Duodenal mucosa (tissue), 2 donors: ENCODE measurements at regions not wholly inside any gene's neighbourhood (a gene's known extent, or its start where the extent isn't known, plus 50 kb on each side); places are given as distances from the start of the nearest gene placed in this dataset.

Experiments used
- H3K27ac ChIP-seq: one replicate; pipeline ENCODE4 v1.7.0; 2013; ENCODE audit warnings: low read depth, low read length
- H3K27me3 ChIP-seq, 2 donors: one replicate each; pipeline ENCODE4 v1.7.0; 2013; ENCODE audit warnings: low read length in 2 of 2, control low read depth in 1 of 2; ENCODE audit not compliant: insufficient read depth in 2 of 2, control insufficient read depth in 1 of 2
- H3K36me3 ChIP-seq, 2 donors: one replicate each; pipeline ENCODE4 v1.7.0; 2013; ENCODE audit warnings: low read length in 2 of 2, control low read depth in 1 of 2; ENCODE audit not compliant: insufficient read depth in 2 of 2, control insufficient read depth in 1 of 2
- H3K4me1 ChIP-seq, 2 donors: one replicate each; pipeline ENCODE4 v1.7.0; 2013; ENCODE audit warnings: low read length in 2 of 2, control low read depth in 1 of 2; ENCODE audit not compliant: insufficient read depth in 2 of 2, control insufficient read depth in 1 of 2
- H3K4me3 ChIP-seq, 2 donors: one replicate each; pipeline ENCODE4 v1.7.0; 2013; ENCODE audit warnings: low read length in 2 of 2, low read depth in 1 of 2
- H3K9ac ChIP-seq, 2 donors: one replicate each; pipeline ENCODE4 v1.7.0; 2013; ENCODE audit warnings: low read length in 2 of 2, low read depth in 1 of 2
- H3K9me3 ChIP-seq, 2 donors: one replicate each; pipeline ENCODE4 v1.7.0; 2013; ENCODE audit warnings: low read length in 2 of 2, control low read depth in 1 of 2; ENCODE audit not compliant: control insufficient read depth in 1 of 2

DNA sequence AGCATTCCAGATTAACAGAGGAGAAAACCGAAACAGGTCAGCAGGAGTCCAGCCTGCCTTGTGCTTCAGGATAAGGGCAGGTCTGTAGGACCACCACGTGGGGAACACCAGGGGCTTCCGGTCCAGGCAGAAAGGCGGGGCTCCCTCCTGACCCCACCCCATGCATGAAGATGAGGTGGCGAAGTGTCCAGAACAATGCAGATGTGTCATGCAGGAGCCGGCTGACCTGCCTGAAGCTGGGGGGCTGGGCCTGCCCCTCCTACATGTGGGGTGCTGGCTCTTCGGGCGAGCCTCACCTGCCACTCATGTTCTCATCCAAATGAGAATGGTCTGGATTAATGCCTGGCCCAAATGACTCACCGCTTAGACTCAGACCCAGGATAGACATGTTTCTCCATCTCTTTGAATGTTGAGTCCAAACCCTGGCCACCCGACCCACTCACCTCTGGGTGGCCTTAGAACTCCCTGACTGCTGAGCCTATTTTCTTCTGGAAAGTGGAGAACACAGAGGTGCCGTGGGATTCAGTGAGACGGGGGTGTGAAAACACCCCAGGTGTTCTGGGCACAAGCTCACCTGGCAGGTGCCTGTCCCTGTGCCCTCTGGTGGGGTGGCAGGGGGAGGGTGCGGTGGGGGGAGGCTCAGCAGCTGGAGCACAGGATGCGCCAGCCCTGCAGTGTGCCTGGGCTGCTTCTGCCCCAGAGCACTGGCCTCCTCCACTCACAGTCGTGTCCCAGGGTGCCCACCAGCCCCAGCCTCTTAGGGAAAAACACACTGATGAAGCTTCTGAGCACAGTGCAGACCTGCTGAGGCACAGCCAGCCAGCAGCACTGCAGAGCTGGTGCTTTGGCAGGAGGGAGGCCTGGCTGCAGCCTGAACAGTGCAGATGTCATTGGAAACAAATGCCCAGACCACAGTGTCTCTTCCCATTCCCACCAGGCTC is 55.2 kb upstream of the GDF10 start:
- no peak overlapping the region for H3K4me3 ChIP-seq
- H3K9ac ChIP-seq = no peak overlapping the region
- H3K4me1 ChIP-seq = no peaks in the 10 kb centered on the region
- no peak overlapping the region for H3K27ac ChIP-seq
- no peaks in the 10 kb centered on the region for H3K9me3 ChIP-seq
- H3K36me3 ChIP-seq = no peaks in the 10 kb centered on the region
- no peaks in the 10 kb centered on the region for H3K27me3 ChIP-seq

DNA sequence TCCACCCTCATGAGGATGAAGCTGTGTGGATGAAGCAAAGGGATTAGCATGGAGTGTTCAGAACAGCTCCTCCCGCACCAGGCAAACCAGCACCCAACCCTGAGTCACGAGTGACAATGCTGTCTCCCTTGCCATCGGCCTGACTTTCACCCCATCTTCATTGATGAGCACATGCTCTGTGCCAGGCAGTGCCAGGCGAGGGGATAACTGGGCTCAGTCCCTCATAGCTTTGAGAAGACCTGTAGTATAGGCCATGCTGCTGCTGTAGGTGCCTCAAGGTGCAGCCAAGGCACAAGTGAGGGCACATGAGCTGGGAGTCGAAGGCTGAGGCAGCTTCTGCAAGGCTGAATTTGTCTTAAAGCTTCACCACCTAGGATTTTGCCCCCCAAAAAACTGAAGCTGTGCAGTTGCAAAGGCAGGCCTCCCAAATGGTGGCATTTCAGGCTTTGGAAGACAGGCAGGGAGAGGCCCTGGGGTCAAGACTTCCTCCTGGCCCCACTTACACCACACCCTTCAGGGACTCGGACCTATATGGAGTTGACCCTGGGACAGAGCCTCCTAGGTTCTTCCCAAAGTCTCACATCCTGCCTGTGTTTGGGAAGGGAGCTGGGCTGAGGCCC is 54.2 kb upstream of the GDF10 start:
- Histone ChIP-seq H3K4me3 (no peak overlapping the region), H3K36me3 (no peaks in the 10 kb centered on the region), H3K9ac (no peak overlapping the region), H3K9me3 (no peaks in the 10 kb centered on the region), H3K4me1 (no peaks in the 10 kb centered on the region), H3K27me3 (no peaks in the 10 kb centered on the region), H3K27ac (no peak overlapping the region)

DNA sequence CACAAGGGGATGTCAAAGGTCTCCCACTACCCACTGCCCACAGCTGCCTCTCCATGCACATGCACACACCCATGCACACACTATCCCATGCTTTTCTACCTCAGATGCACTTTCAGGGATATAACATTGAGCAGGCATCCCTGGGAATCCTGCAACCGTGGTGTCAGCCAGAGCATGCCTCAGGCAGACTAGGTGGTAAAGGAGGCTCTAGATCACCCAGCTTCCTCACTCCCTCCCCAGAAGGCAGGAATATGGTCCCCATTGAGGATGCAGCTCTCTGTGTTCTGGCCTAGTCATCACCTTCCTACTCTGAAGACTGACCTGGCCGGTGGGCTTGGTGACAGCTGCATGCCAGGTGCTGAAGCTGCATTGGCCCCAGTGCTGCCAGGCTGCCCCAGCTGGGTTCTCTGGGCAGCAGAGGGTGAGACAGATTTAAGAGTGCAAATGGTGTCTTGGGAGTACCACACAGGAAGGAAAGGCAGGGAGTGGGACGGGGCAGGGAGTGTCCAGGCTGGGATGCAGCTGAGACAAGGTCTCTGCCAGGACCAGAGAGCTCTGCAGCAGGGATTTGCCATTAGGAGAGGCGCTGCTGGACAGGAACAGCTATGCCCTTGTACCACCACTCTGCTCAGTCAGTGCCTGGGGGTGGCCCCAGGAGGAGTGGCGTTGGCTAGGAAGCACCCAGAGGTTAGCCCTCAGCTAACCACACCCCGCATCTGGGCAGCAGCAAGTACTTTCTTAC is 53.4 kb upstream of the GDF10 start:
- Histone ChIP-seq H3K9ac (no peak overlapping the region), H3K27me3 (no peaks in the 10 kb centered on the region), H3K36me3 (no peaks in the 10 kb centered on the region), H3K27ac (no peak overlapping the region), H3K4me1 (no peaks in the 10 kb centered on the region), H3K4me3 (no peak overlapping the region), H3K9me3 (no peaks in the 10 kb centered on the region)

DNA sequence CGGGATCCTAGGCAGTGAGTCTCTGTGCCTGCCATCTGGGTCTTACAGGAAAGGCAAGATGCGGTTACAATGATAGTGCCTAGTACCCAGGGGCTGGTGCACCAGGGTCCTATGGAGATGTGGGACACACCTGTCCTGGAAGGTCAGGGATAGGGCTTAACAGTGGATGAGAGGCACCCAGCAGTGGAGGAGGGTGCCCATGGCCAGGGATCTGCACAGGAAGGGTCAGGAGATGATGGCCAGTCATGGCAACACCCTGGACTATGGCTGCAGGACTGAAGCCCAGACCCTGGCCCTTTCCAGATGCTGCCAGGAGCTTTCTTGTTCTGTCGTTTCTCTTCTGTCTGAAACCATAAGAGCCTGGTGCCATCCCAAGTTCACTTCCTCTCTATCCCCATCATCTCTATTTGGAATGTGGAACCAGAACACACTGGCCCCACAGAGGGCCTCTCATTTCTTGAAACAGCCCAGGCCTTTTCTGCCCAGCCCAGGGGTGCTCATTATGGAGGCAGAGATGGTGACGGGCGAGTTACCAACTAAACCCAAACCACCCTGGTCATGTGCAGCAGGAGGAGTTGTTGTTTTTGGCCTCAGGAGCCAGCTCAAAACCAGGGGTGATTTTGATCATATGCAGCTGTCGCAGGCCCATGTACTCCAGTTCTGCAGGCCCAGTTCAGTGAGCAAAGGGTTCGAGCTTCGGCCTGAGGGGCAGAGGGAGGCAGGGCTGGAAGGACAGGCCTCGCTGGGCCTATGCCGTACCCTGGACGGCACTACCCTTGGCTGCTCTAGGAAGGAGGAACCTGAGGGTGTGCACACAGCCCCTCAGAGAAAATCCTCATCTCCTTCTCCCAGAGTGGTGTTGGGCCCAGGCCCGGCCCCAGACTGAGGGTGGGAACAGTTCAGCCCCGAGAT is 52.6 kb upstream of the GDF10 start:
- H3K9me3 ChIP-seq = no peaks in the 10 kb centered on the region
- no peaks in the 10 kb centered on the region for H3K4me1 ChIP-seq
- no peak overlapping the region for H3K4me3 ChIP-seq
- H3K9ac ChIP-seq = no peak overlapping the region
- H3K27ac ChIP-seq = no peak overlapping the region
- no peaks in the 10 kb centered on the region for H3K27me3 ChIP-seq
- no peaks in the 10 kb centered on the region for H3K36me3 ChIP-seq

DNA sequence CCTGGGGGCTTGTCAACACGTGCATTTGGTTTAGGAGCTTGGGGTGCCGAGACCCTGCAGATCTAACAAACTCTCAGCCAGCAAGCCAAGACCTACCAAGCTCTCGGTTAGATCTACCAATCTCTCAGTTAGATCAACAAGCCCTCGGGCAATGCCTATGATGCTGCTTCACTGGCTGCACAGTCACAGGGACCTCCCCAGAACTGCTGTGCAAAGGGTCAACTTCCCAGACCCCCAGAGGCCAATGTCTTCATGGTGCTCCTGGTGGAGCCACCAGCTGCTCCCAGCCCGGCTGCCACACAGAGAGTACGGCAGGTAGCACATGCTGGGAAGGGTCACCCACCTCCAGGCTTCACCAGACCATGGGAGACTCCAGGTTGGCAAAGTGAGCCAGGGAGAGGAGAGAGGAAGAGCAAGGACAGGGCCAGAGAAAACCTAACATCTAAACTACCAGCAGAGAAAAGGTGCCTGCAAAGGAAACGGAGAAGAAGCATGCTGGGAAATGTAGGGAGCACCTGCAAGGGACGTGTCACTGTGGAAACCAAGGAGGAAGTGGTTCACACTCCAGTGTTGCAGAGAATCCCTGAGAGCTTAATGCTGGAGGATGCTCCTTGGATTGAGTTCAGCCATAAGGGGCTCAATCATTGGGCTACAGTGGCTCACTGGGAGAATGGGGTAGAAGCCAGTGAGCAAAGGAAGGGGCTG is 51.5 kb upstream of the GDF10 start:
- Histone ChIP-seq H3K27ac (no peak overlapping the region), H3K4me3 (no peak overlapping the region), H3K27me3 (no peaks in the 10 kb centered on the region), H3K9me3 (no peaks in the 10 kb centered on the region), H3K36me3 (no peaks in the 10 kb centered on the region), H3K4me1 (no peaks in the 10 kb centered on the region), H3K9ac (no peak overlapping the region)

DNA sequence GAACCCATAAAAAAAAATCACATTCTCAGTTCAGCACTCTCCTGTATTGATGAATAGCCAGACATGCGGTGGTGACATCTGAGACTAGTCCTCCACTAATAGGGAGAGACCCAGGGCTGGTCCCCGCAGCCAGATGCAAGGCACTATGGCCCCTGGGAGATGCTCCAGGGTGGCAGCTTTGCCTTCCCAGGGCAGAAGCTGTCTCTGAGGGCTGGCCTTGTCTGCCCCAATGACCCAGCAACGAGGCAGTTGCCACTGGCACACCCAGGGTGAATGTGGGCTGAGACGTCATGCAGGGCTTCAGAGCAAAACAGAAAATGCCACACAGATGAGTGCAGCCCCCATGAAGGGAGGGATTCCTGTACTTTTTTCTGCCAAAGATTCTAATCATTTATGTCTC is 50.1 kb upstream of the GDF10 start:
- H3K9me3 ChIP-seq = no peaks in the 10 kb centered on the region
- no peak overlapping the region for H3K9ac ChIP-seq
- H3K27me3 ChIP-seq = peaks cover 0 to under 1% of the 10 kb centered on the region in 2 donors
- H3K4me3 ChIP-seq = no peak overlapping the region
- H3K36me3 ChIP-seq = no peaks in the 10 kb centered on the region
- no peaks in the 10 kb centered on the region for H3K4me1 ChIP-seq
- H3K27ac ChIP-seq = no peak overlapping the region
